PC-9 (cell line): ENCODE measurements at regions not wholly inside any gene's neighbourhood (a gene's known extent, or its start where the extent isn't known, plus 50 kb on each side); places are given as distances from the start of the nearest gene placed in this dataset.

Source experiments
- EZH2 ChIP-seq: fragments of 200-600 bp; sonication (generic); IDR thresholded peaks from 2 replicates; pipeline ENCODE4 v1.8.0; 2017; ENCODE audit warnings: antibody characterized with exemption, low read depth
- TF ChIP-seq, protein P1 (sequence below): fragments of 200-600 bp; sonication (generic); conservative IDR thresholded peaks from 2 replicates; pipeline ENCODE4 v1.6.1; 2017; ENCODE audit warnings: mixed run types, antibody characterized with exemption, mild to moderate bottlenecking, moderate library complexity

DNA sequence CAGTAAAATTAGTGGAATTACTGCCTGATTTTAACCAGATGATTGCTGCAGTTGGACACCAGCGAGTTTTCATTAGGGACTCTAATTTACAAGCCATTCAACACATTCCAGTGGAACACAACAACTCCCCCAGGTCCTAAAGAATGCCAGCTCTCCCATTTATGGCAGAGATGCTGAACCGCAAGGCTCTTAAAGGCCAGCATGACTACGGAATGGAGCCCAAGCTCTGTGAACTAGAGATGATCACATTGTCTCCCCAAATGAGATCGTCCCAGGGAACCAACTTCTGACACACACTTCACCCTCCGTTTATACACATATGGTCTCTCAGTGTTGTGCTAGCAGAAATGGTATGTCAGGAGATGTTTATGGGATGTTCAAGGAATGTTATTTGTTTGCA is 446.2 kb upstream of the NR2F2 start:
- TF ChIP-seq, protein P1, sequence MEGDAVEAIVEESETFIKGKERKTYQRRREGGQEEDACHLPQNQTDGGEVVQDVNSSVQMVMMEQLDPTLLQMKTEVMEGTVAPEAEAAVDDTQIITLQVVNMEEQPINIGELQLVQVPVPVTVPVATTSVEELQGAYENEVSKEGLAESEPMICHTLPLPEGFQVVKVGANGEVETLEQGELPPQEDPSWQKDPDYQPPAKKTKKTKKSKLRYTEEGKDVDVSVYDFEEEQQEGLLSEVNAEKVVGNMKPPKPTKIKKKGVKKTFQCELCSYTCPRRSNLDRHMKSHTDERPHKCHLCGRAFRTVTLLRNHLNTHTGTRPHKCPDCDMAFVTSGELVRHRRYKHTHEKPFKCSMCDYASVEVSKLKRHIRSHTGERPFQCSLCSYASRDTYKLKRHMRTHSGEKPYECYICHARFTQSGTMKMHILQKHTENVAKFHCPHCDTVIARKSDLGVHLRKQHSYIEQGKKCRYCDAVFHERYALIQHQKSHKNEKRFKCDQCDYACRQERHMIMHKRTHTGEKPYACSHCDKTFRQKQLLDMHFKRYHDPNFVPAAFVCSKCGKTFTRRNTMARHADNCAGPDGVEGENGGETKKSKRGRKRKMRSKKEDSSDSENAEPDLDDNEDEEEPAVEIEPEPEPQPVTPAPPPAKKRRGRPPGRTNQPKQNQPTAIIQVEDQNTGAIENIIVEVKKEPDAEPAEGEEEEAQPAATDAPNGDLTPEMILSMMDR: no peak
- no peak for TF ChIP-seq EZH2
